SK-N-SH treated with all-trans-retinoic acid at 6 μM for 48 hours (cell line): ENCODE measurements at regions not wholly inside any gene's neighbourhood (a gene's known extent, or its start where the extent isn't known, plus 50 kb on each side); places are given as distances from the start of the nearest gene placed in this dataset.

ENCODE experiments used
- CSDC2 ChIP-seq: fragments of 250-450 bp; sonication (Bioruptor Pico); IDR thresholded peaks from 2 replicates; pipeline ENCODE4 v1.5.0; 2020; ENCODE audit warnings: mild to moderate bottlenecking, moderate library complexity
- PATZ1 ChIP-seq: fragments of 250-450 bp; sonication (Bioruptor Pico); IDR thresholded peaks from 2 replicates; pipeline ENCODE4 v1.8.0; 2020; ENCODE audit warnings: mild to moderate bottlenecking, moderate library complexity, borderline replicate concordance
- RARB ChIP-seq: fragments of 250-450 bp; sonication (Bioruptor Pico); IDR thresholded peaks from 2 replicates; pipeline ENCODE4 v1.8.0; 2021; ENCODE audit warnings: mild to moderate bottlenecking, moderate library complexity
- ZFP3 ChIP-seq: fragments of 250-450 bp; sonication (Bioruptor Pico); IDR thresholded peaks from 2 replicates; pipeline ENCODE4 v1.5.0; 2020; ENCODE audit warnings: mild to moderate bottlenecking, moderate library complexity
- ZFP30 ChIP-seq: fragments of 450-650 bp; formaldehyde crosslinking; IDR thresholded peaks from 2 replicates; pipeline ENCODE4 v1.5.0; 2022; ENCODE audit warnings: mild to moderate bottlenecking, moderate library complexity

GRCh38 chr10:121078672-121079102 is 227.5 kb downstream of the WDR11 start:
- TF ChIP-seq ZFP30 = no peak
- TF ChIP-seq RARB (CRISPR knock-in tag) = no peak
- TF ChIP-seq PATZ1 = no peak
- no peak for TF ChIP-seq ZFP3
- no peak for TF ChIP-seq CSDC2
